Adipocyte (in vitro differentiated cells): ENCODE measurements at regions not wholly inside any gene's neighbourhood (a gene's known extent, or its start where the extent isn't known, plus 50 kb on each side); places are given as distances from the start of the nearest gene placed in this dataset.

ENCODE experiments used
- DNase-seq: peaks from one replicate; pipeline ENCODE4 v3.0.0-alpha.2; 2015; ENCODE audit warnings: low read depth
- H3K27me3 ChIP-seq: replicated peaks from 2 replicates; pipeline ENCODE4 v1.7.0; 2013; ENCODE audit warnings: mild to moderate bottlenecking, low read length, moderate library complexity; ENCODE audit not compliant: control insufficient read depth, insufficient read depth
- H3K36me3 ChIP-seq: 2 replicates; pipeline ENCODE4 v1.7.0; 2013; ENCODE audit warnings: low read length, mild to moderate bottlenecking, moderate library complexity; ENCODE audit not compliant: control insufficient read depth, insufficient read depth, severe bottlenecking
- H3K4me1 ChIP-seq: 2 replicates; pipeline ENCODE4 v1.7.0; 2013; ENCODE audit warnings: mild to moderate bottlenecking, low read length, moderate library complexity; ENCODE audit not compliant: control insufficient read depth, insufficient read depth
- H3K4me3 ChIP-seq: 2 replicates; pipeline ENCODE4 v1.7.0; 2013; ENCODE audit warnings: mild to moderate bottlenecking, low read length, moderate library complexity
- H3K9ac ChIP-seq: 2 replicates; pipeline ENCODE4 v1.7.0; 2013; ENCODE audit warnings: mild to moderate bottlenecking, low read length, moderate library complexity
- H3K9me3 ChIP-seq: 2 replicates; pipeline ENCODE4 v1.7.0; 2013; ENCODE audit warnings: mild to moderate bottlenecking, low read length, moderate library complexity; ENCODE audit not compliant: control insufficient read depth

- Histone ChIP-seq H3K36me3 (no peaks in the 10 kb centered on the region), H3K4me1 (no peaks in the 10 kb centered on the region), H3K9ac (no peak overlapping the region), H3K9me3 (no peaks in the 10 kb centered on the region), H3K4me3 (no peak overlapping the region), H3K27me3 (peaks cover 3% of the 10 kb centered on the region)
- DNase-seq, result no peak
These were observed 391.9 kb upstream of the CADM1 start for GRCh38 chr11:115896084-115896483.

- no peaks in the 10 kb centered on the region for H3K9me3 ChIP-seq
- no peak overlapping the region for H3K4me3 ChIP-seq
- H3K27me3 ChIP-seq, result peaks cover 3% of the 10 kb centered on the region
- H3K36me3 ChIP-seq, result no peaks in the 10 kb centered on the region
- no peaks in the 10 kb centered on the region for H3K4me1 ChIP-seq
- no peak for DNase-seq
- H3K9ac ChIP-seq, result no peak overlapping the region
These were observed 391.4 kb upstream of the CADM1 start for GRCh38 chr11:115895594-115895993.

GRCh38 chr11:115894176-115894575, 390.0 kb upstream of the CADM1 start:
- H3K27me3 ChIP-seq, result peaks cover 3% of the 10 kb centered on the region
- H3K4me3 ChIP-seq, result no peak overlapping the region
- no peaks in the 10 kb centered on the region for H3K36me3 ChIP-seq
- no peak overlapping the region for H3K9ac ChIP-seq
- no peaks in the 10 kb centered on the region for H3K4me1 ChIP-seq
- H3K9me3 ChIP-seq, result no peaks in the 10 kb centered on the region
- no peak for DNase-seq

GRCh38 chr11:115893461-115894099, 389.4 kb upstream of the CADM1 start:
- H3K9me3 ChIP-seq, result no peaks in the 10 kb centered on the region
- no peak for DNase-seq
- H3K27me3 ChIP-seq, result peaks cover 3% of the 10 kb centered on the region
- H3K36me3 ChIP-seq, result no peaks in the 10 kb centered on the region
- H3K9ac ChIP-seq, result no peak overlapping the region
- no peak overlapping the region for H3K4me3 ChIP-seq
- no peaks in the 10 kb centered on the region for H3K4me1 ChIP-seq

- H3K9ac ChIP-seq, result no peak overlapping the region
- no peaks in the 10 kb centered on the region for H3K4me1 ChIP-seq
- peaks cover 3% of the 10 kb centered on the region for H3K27me3 ChIP-seq
- H3K9me3 ChIP-seq, result no peaks in the 10 kb centered on the region
- no peak overlapping the region for H3K4me3 ChIP-seq
- no peaks in the 10 kb centered on the region for H3K36me3 ChIP-seq
- DNase-seq, result no peak
These were observed 387.8 kb upstream of the CADM1 start for GRCh38 chr11:115892016-115892415.

- Histone ChIP-seq H3K4me3 (no peak overlapping the region), H3K27me3 (peaks cover 3% of the 10 kb centered on the region), H3K9ac (no peak overlapping the region), H3K9me3 (no peaks in the 10 kb centered on the region), H3K36me3 (no peaks in the 10 kb centered on the region), H3K4me1 (no peaks in the 10 kb centered on the region)
- no peak for DNase-seq
These were observed 387.4 kb upstream of the CADM1 start for GRCh38 chr11:115891581-115891980.

GRCh38 chr11:115890500-115890899, 386.3 kb upstream of the CADM1 start:
- H3K9me3 ChIP-seq, result no peaks in the 10 kb centered on the region
- no peak for DNase-seq

GRCh38 chr11:115889712-115890111, 385.5 kb upstream of the CADM1 start:
- H3K4me1 ChIP-seq, result no peaks in the 10 kb centered on the region
- H3K9ac ChIP-seq, result no peak overlapping the region
- peaks cover 3% of the 10 kb centered on the region for H3K27me3 ChIP-seq
- DNase-seq, result no peak
- no peaks in the 10 kb centered on the region for H3K36me3 ChIP-seq
- H3K9me3 ChIP-seq, result no peaks in the 10 kb centered on the region
- no peak overlapping the region for H3K4me3 ChIP-seq

More at GRCh38 chr11:115890500-115890899, 386.3 kb upstream of the CADM1 start:
- Histone ChIP-seq H3K4me1 (no peaks in the 10 kb centered on the region), H3K9ac (no peak overlapping the region), H3K36me3 (no peaks in the 10 kb centered on the region), H3K4me3 (no peak overlapping the region), H3K27me3 (peaks cover 3% of the 10 kb centered on the region)

GRCh38 chr11:115887727-115888126, 383.5 kb upstream of the CADM1 start:
- H3K9me3 ChIP-seq, result no peaks in the 10 kb centered on the region
- no peaks in the 10 kb centered on the region for H3K4me1 ChIP-seq
- H3K36me3 ChIP-seq, result no peaks in the 10 kb centered on the region
- no peak overlapping the region for H3K4me3 ChIP-seq
- no peak for DNase-seq
- H3K27me3 ChIP-seq, result peaks cover 3% of the 10 kb centered on the region
- H3K9ac ChIP-seq, result no peak overlapping the region

- peaks cover 3% of the 10 kb centered on the region for H3K27me3 ChIP-seq
- H3K9me3 ChIP-seq, result no peaks in the 10 kb centered on the region
- no peak overlapping the region for H3K4me3 ChIP-seq
- H3K36me3 ChIP-seq, result no peaks in the 10 kb centered on the region
- no peak for DNase-seq
- no peaks in the 10 kb centered on the region for H3K4me1 ChIP-seq
- H3K9ac ChIP-seq, result no peak overlapping the region
These were observed 383.1 kb upstream of the CADM1 start for GRCh38 chr11:115887316-115887715.

- no peaks in the 10 kb centered on the region for H3K36me3 ChIP-seq
- H3K9me3 ChIP-seq, result no peaks in the 10 kb centered on the region
- H3K27me3 ChIP-seq, result no peaks in the 10 kb centered on the region
- H3K4me1 ChIP-seq, result no peaks in the 10 kb centered on the region
- H3K4me3 ChIP-seq, result no peak overlapping the region
- no peak for DNase-seq
- H3K9ac ChIP-seq, result no peak overlapping the region
These were observed 382.2 kb upstream of the CADM1 start for GRCh38 chr11:115886422-115886733.
